ENCODE measurements at regions not wholly inside any gene's neighbourhood (a gene's known extent, or its start where the extent isn't known, plus 50 kb on each side); places are given as distances from the start of the nearest gene placed in this dataset.

- DNase-seq = no peak
Measured at GRCh38 chr12:29053567-29053966, 95.5 kb upstream of the FAR2 start.

GRCh38 chr12:29054858-29055663 is 94.0 kb upstream of the FAR2 start:
- DNase-seq = no peak

- DNase-seq = no peak
Measured at GRCh38 chr12:29066011-29066588, 83.0 kb upstream of the FAR2 start.

GRCh38 chr12:29067430-29067829 is 81.6 kb upstream of the FAR2 start:
- DNase-seq = no peak

GRCh38 chr12:29070309-29070708 is 78.8 kb upstream of the FAR2 start:
- DNase-seq = no peak

- DNase-seq = no peak
Measured at GRCh38 chr12:29071099-29071498, 78.0 kb upstream of the FAR2 start.

GRCh38 chr12:29072631-29073030 is 76.4 kb upstream of the FAR2 start:
- no peak for DNase-seq

- peak; percentile 24 for DNase-seq
Measured at GRCh38 chr12:29073631-29074239, 75.3 kb upstream of the FAR2 start.

- DNase-seq = no peak
Measured at GRCh38 chr12:29081101-29081500, 68.0 kb upstream of the FAR2 start.

GRCh38 chr12:29082522-29082921 is 66.6 kb upstream of the FAR2 start:
- DNase-seq = no peak

- DNase-seq = no peak
Measured at GRCh38 chr12:29086325-29087271, 62.5 kb upstream of the FAR2 start.

- no peak for DNase-seq
Measured at GRCh38 chr12:29088611-29089219, 60.4 kb upstream of the FAR2 start.

Data from NCI-H146 (cell line).